ENCODE measurements at regions not wholly inside any gene's neighbourhood (a gene's known extent, or its start where the extent isn't known, plus 50 kb on each side); places are given as distances from the start of the nearest gene placed in this dataset.

GRCh38 chr16:79668502-79668901 lies 68.0 kb upstream of the MAF start:
- no peak for DNase-seq

GRCh38 chr16:79665970-79666369 lies 65.4 kb upstream of the MAF start:
- DNase-seq = no peak

- peak; percentile 8 for DNase-seq
These were observed 63.9 kb upstream of the MAF start for GRCh38 chr16:79664407-79664806.

- DNase-seq = no peak
These were observed 62.3 kb upstream of the MAF start for GRCh38 chr16:79662669-79663313.

- no peak for DNase-seq
These were observed 61.6 kb upstream of the MAF start for GRCh38 chr16:79662122-79662521.

GRCh38 chr16:79661578-79661977 lies 61.0 kb upstream of the MAF start:
- no peak for DNase-seq

- DNase-seq = no peak
These were observed 58.8 kb upstream of the MAF start for GRCh38 chr16:79659344-79659743.

- DNase-seq = no peak
These were observed 57.9 kb upstream of the MAF start for GRCh38 chr16:79658301-79659033.

GRCh38 chr16:79656553-79657115 lies 56.1 kb upstream of the MAF start:
- peak; percentile 54 for DNase-seq

- DNase-seq = peak; percentile 73
These were observed 52.9 kb upstream of the MAF start for GRCh38 chr16:79653373-79653891.

- no peak for DNase-seq
These were observed 50.8 kb upstream of the MAF start for GRCh38 chr16:79651363-79651762.
